ENCODE measurements at regions not wholly inside any gene's neighbourhood (a gene's known extent, or its start where the extent isn't known, plus 50 kb on each side); places are given as distances from the start of the nearest gene placed in this dataset.
A peak's percentile ranks its signal among the peaks of the same experiment; 100 is the strongest.

DNA sequence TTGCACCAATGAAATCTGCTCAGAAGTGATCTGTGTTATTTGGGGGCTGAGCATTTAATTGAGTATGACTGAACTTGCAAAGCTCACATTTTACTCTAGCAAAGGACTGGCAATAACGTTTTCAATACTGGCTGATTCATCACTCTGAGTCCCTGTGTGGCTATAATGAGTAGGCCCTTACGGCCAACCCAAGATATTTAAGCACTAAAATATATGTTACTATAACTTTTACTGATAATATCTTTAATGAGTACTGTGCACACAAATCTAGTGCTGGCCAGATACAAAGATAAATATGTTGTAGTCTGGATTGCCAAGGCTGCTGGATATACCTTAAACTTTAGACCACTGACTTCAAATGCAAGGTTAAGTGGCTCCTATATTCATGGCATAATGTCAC is 436.4 kb upstream of the KCNMB2 start:
- Mint-ChIP-seq H3K4me3 (ENCODE audit: unreplicated experiment) (no peak overlapping the region), H3K9me3 (ENCODE audit: unreplicated experiment) (peaks cover 6% of the 10 kb centered on the region), H3K27ac (ENCODE audit: unreplicated experiment) (no peak overlapping the region), H3K4me1 (ENCODE audit: unreplicated experiment) (peaks cover 22% of the 10 kb centered on the region), H3K27me3 (ENCODE audit: unreplicated experiment) (no peaks in the 10 kb centered on the region), H3K36me3 (ENCODE audit: unreplicated experiment) (peaks cover 4% of the 10 kb centered on the region)
- no peak for DNase-seq (ENCODE audit: extremely low spot score, unreplicated experiment)
- TF ChIP-seq, protein P1, sequence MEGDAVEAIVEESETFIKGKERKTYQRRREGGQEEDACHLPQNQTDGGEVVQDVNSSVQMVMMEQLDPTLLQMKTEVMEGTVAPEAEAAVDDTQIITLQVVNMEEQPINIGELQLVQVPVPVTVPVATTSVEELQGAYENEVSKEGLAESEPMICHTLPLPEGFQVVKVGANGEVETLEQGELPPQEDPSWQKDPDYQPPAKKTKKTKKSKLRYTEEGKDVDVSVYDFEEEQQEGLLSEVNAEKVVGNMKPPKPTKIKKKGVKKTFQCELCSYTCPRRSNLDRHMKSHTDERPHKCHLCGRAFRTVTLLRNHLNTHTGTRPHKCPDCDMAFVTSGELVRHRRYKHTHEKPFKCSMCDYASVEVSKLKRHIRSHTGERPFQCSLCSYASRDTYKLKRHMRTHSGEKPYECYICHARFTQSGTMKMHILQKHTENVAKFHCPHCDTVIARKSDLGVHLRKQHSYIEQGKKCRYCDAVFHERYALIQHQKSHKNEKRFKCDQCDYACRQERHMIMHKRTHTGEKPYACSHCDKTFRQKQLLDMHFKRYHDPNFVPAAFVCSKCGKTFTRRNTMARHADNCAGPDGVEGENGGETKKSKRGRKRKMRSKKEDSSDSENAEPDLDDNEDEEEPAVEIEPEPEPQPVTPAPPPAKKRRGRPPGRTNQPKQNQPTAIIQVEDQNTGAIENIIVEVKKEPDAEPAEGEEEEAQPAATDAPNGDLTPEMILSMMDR (IDR thresholded peaks at IDR 0.05): no peak

DNA sequence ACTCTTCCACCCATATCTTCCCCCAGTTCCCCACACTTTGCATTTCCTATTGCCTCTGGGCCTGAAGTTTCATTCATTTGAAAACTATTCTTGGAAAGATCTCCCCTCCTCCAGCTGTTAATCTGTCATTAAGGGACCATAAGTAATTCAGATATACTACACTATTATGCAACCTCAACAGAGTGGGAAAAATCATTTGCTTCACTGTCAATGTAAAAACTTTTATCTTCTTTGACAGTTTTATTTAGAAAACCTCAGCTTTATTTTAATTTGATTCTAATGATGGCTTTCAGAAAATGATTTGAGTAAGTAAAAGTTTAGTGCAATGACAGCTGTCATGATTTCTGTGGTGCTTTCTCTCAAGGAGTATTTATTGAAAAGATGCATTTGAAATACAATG is 435.3 kb upstream of the KCNMB2 start:
- Mint-ChIP-seq H3K27me3 (ENCODE audit: unreplicated experiment) (no peaks in the 10 kb centered on the region), H3K36me3 (ENCODE audit: unreplicated experiment) (peaks cover 1% of the 10 kb centered on the region), H3K4me1 (ENCODE audit: unreplicated experiment) (peaks cover 22% of the 10 kb centered on the region)

DNA sequence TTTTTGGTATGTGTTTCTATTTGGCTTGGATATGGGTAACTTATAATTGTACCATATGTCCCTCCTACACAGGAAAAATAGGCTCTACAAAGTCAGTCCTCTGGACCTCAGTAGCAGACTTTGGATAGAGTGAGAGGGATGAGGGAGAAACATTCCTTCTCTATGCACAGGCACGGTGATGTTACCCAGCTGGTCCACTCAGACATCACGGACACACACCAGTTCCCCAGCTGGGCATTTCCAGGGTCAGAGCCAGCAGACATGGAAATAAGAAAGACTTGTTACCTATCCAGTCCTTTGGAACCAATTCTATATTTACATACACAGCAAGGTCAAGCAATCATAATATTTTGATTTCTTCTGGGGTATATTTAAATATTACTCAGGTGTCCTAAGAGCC is 433.1 kb upstream of the KCNMB2 start:
- Mint-ChIP-seq H3K36me3 (ENCODE audit: unreplicated experiment) (peaks cover 1% of the 10 kb centered on the region), H3K4me1 (ENCODE audit: unreplicated experiment) (peaks cover 16% of the 10 kb centered on the region), H3K4me3 (ENCODE audit: unreplicated experiment) (no peak overlapping the region), H3K27me3 (ENCODE audit: unreplicated experiment) (no peaks in the 10 kb centered on the region), H3K27ac (ENCODE audit: unreplicated experiment) (peak overlapping the region; percentile 11), H3K9me3 (ENCODE audit: unreplicated experiment) (no peaks in the 10 kb centered on the region)
- no peak for DNase-seq (ENCODE audit: extremely low spot score, unreplicated experiment)
- TF ChIP-seq, protein P1 (IDR thresholded peaks at IDR 0.05): no peak

More for the DNA sequence above, 435.3 kb upstream of the KCNMB2 start:
- H3K4me3 Mint-ChIP-seq (ENCODE audit: unreplicated experiment): no peak overlapping the region
- H3K27ac Mint-ChIP-seq (ENCODE audit: unreplicated experiment): no peak overlapping the region
- H3K9me3 Mint-ChIP-seq (ENCODE audit: unreplicated experiment): peaks cover 4% of the 10 kb centered on the region
- no peak for DNase-seq (ENCODE audit: extremely low spot score, unreplicated experiment)
- TF ChIP-seq, protein P1 (IDR thresholded peaks at IDR 0.05): no peak

DNA sequence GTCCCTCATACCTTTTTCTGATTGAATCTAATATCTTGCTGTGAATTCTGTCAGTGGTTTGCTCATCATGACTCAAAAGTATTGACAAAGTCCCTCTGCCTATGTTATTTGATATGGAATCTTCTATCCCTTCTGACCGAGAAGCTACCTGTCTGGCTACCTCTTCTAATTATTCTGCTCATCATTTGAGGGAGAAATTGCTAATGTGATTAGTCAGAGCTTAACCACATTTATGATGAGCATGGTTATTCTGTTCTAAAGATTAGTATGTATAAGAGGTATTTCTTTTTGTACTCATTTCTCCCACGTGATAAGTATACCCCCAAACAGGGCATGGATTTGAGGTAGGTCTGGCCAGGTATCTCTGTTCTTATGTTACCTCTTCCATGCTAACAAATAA is 428.4 kb upstream of the KCNMB2 start:
- H3K27ac Mint-ChIP-seq (ENCODE audit: unreplicated experiment): no peak overlapping the region
- TF ChIP-seq, protein P1 (IDR thresholded peaks at IDR 0.05): no peak
- H3K36me3 Mint-ChIP-seq (ENCODE audit: unreplicated experiment): no peaks in the 10 kb centered on the region
- peaks cover 7% of the 10 kb centered on the region for H3K4me1 Mint-ChIP-seq (ENCODE audit: unreplicated experiment)
- H3K27me3 Mint-ChIP-seq (ENCODE audit: unreplicated experiment): no peaks in the 10 kb centered on the region
- H3K4me3 Mint-ChIP-seq (ENCODE audit: unreplicated experiment): no peak overlapping the region
- H3K9me3 Mint-ChIP-seq (ENCODE audit: unreplicated experiment): no peaks in the 10 kb centered on the region
- DNase-seq (ENCODE audit: extremely low spot score, unreplicated experiment): no peak

DNA sequence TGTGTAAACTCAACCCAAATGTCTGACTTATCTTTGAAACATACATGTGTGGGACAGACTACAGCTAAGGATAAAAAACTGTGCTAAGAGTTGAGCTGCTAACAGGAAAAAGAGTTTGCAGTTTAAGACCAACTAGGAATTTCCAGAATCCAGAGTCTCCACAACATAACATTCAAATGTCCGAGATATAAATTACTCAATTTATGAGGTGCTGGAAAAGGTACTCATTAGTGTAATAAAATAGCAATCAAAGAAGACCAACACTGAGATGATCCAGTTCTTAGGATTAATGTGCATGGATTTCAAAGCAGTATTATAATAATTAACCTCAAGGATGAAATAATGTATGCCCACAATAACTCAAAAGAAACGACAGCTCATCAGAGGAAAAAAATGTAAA is 426.5 kb upstream of the KCNMB2 start:
- DNase-seq (ENCODE audit: extremely low spot score, unreplicated experiment): no peak
- no peaks in the 10 kb centered on the region for H3K9me3 Mint-ChIP-seq (ENCODE audit: unreplicated experiment)
- TF ChIP-seq, protein P1 (IDR thresholded peaks at IDR 0.05): no peak
- no peaks in the 10 kb centered on the region for H3K4me1 Mint-ChIP-seq (ENCODE audit: unreplicated experiment)
- no peaks in the 10 kb centered on the region for H3K27me3 Mint-ChIP-seq (ENCODE audit: unreplicated experiment)
- no peak overlapping the region for H3K27ac Mint-ChIP-seq (ENCODE audit: unreplicated experiment)
- no peak overlapping the region for H3K4me3 Mint-ChIP-seq (ENCODE audit: unreplicated experiment)
- H3K36me3 Mint-ChIP-seq (ENCODE audit: unreplicated experiment): no peaks in the 10 kb centered on the region
